ENCODE measurements at regions not wholly inside any gene's neighbourhood (a gene's known extent, or its start where the extent isn't known, plus 50 kb on each side); places are given as distances from the start of the nearest gene placed in this dataset.

DNA sequence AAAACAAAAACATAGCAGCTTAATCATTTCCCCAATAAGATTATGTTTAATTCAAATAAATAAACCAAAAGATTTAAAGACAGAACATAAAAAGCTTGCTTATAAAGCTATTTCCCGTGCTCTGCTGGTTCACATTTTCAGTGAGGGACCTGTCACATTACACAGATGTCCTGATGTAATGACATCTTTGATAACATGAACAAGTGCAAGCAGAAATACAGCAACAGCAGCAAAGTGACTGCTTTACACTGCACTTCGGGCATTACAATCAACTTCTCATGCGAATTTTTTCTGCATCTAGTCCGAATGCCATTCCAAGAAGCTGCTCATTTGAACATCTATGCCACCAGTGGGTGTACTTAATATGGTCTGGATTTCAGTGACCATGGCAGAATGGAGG, 940.3 kb upstream of the IGFBP7 start:
- H3K4me3 ChIP-seq (ENCODE audit: low read length): no peak overlapping the region
- no peak for DNase-seq (ENCODE audit: low read depth)
- TF ChIP-seq, protein P1, sequence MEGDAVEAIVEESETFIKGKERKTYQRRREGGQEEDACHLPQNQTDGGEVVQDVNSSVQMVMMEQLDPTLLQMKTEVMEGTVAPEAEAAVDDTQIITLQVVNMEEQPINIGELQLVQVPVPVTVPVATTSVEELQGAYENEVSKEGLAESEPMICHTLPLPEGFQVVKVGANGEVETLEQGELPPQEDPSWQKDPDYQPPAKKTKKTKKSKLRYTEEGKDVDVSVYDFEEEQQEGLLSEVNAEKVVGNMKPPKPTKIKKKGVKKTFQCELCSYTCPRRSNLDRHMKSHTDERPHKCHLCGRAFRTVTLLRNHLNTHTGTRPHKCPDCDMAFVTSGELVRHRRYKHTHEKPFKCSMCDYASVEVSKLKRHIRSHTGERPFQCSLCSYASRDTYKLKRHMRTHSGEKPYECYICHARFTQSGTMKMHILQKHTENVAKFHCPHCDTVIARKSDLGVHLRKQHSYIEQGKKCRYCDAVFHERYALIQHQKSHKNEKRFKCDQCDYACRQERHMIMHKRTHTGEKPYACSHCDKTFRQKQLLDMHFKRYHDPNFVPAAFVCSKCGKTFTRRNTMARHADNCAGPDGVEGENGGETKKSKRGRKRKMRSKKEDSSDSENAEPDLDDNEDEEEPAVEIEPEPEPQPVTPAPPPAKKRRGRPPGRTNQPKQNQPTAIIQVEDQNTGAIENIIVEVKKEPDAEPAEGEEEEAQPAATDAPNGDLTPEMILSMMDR (conservative IDR thresholded peaks at IDR 0.05; ENCODE audit: low read depth, low read length): no peak

DNA sequence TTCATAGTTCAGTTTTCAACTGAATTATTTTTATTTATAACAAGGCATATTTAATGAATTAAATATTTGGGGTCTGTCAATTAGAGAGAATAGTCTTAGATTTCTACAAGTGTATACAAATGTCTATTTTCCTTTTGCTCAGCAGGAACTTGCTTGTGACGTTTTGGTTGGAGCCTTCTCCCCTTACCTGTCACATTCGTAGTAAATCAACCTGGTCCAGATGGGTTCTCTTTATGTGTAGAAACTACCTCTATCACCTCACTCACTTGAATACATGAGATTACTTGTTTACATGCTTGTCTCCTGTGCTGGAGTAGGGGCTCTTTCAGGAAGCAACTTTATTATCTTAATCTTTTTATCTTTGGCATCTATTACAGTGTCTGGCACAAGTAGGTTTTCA, 938.3 kb upstream of the IGFBP7 start:
- no peak overlapping the region for H3K4me3 ChIP-seq (ENCODE audit: low read length)
- TF ChIP-seq, protein P1 (conservative IDR thresholded peaks at IDR 0.05; ENCODE audit: low read depth, low read length): no peak
- no peak for DNase-seq (ENCODE audit: low read depth)

DNA sequence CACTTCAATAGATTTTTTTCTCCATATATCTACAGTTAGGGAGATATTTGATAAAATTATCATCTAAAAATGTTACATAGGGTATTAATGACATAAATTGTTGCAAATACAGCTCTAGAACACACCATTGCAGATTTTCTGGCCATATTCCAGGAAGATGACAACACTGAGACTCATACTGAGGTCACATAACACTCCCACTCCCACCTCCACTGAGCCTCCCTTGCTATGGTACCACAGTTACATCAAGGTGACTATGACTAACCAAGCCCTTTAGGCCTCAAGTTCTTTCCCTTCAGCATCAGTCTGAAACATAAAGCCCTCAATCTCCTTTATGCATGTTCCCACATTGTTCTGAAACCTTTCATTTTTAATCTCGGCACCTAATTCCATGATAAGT, 932.0 kb upstream of the IGFBP7 start:
- TF ChIP-seq, protein P1 (conservative IDR thresholded peaks at IDR 0.05; ENCODE audit: low read depth, low read length): no peak
- H3K4me3 ChIP-seq (ENCODE audit: low read length): no peak overlapping the region
- DNase-seq (ENCODE audit: low read depth): no peak

DNA sequence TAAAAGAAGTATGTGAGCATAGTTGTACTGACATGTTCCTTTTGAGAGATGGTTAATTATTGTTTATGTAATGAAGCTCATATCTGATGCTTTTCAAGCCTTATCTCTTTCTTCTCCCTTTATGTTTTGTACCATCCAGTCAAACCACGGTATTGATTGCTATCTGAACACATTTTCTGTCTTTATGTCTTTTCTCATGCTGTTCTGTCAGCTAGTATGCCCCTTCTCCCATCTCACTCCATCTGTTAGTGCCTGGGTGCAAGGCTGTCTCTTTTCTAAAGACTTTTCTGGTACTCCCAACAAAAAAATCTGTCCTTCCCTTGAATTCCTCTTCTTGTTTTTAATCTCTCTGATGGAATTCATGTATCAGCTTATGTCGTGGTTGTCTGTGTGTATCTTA, 883.8 kb upstream of the IGFBP7 start:
- no peak overlapping the region for H3K4me3 ChIP-seq (ENCODE audit: low read length)
- TF ChIP-seq, protein P1 (conservative IDR thresholded peaks at IDR 0.05; ENCODE audit: low read depth, low read length): no peak
- no peak for DNase-seq (ENCODE audit: low read depth)

DNA sequence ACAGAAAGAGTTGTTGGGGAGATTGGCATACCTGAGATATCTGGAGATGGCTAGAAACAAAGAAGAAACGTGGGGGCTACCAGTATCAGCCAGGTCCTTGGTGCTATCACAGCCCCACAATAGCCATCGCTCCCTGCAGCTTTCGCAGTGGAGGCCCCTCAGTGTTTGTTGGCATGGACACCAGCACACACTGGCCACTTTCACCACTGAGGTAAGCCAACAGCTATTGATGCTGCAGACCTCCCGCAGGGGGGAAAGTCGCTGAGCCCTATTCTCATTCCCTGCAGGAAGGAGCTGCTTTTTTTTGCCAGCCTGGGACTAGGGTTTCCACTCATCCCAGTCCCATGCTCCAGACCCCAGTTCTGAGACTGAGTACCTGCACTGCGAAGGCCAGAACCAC, 879.2 kb upstream of the IGFBP7 start:
- TF ChIP-seq, protein P1 (conservative IDR thresholded peaks at IDR 0.05; ENCODE audit: low read depth, low read length): no peak
- no peak for DNase-seq (ENCODE audit: low read depth)
- H3K4me3 ChIP-seq (ENCODE audit: low read length): no peak overlapping the region

DNA sequence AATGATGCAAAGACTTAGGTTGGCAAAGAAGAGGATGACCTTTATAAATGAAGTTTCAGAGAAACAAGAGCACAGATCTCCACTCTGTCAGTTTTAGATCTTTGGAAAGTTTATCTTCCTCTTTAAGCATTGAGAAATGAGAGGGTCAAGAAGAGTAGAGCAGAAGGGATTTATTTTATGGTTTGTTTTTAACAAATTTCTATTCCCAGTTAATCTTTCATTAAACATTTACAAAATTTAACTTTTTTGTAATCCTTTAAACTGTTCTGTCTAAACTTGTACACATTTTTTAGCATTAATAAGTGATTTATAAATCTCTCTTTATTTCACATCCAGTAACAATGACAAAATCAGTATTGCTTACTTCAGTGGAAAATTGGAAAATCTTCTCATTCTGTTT, 875.0 kb upstream of the IGFBP7 start:
- DNase-seq (ENCODE audit: low read depth): no peak
- TF ChIP-seq, protein P1 (conservative IDR thresholded peaks at IDR 0.05; ENCODE audit: low read depth, low read length): no peak
- no peak overlapping the region for H3K4me3 ChIP-seq (ENCODE audit: low read length)

DNA sequence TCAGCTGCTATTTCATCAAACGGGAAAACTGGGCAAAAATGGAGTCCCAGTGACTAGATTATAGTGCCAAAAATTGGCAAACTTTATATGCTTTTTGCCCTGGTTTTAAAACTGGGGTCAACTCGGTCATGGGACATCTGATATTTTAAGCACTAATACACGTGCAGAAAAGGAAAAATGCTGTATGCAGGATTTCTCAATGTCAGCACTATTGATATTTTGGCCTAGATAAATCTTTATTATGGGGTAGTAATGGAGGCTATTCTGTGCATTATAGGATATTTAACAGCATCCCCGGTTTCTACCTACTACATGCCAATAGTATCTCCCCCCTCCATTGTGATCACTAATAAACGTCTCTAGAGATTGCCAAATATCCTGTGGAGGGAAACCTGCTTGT, 870.9 kb upstream of the IGFBP7 start:
- TF ChIP-seq, protein P1 (conservative IDR thresholded peaks at IDR 0.05; ENCODE audit: low read depth, low read length): no peak
- no peak overlapping the region for H3K4me3 ChIP-seq (ENCODE audit: low read length)
- no peak for DNase-seq (ENCODE audit: low read depth)
